ENCODE measurements at regions not wholly inside any gene's neighbourhood (a gene's known extent, or its start where the extent isn't known, plus 50 kb on each side); places are given as distances from the start of the nearest gene placed in this dataset.

GRCh38 chr1:114232691-114233090, 79.0 kb upstream of the SYT6 start:
- no peak for TF ChIP-seq CTCF (IDR thresholded peaks at IDR 0.05)
- TF ChIP-seq POLR2A (IDR thresholded peaks at IDR 0.05), result no peak
